ENCODE measurements at regions not wholly inside any gene's neighbourhood (a gene's known extent, or its start where the extent isn't known, plus 50 kb on each side); places are given as distances from the start of the nearest gene placed in this dataset.

GRCh38 chr17:52737071-52737470 lies 578.6 kb upstream of the CA10 start:
- no peak overlapping the region for H3K4me3 ChIP-seq (ENCODE audit: low read length in 3 of 3)
- DNase-seq = no peak
- no peaks in the 10 kb centered on the region for H3K36me3 ChIP-seq (ENCODE audit: control insufficient read depth in 2 of 3, insufficient read depth in 3 of 3, low read length in 3 of 3)
- intact Hi-C loops (cut with DNase I) = no loop called here
- no peaks in the 10 kb centered on the region for H3K4me1 ChIP-seq (ENCODE audit: control insufficient read depth in 2 of 3, insufficient read depth in 2 of 3, low read depth in 1 of 3, low read length in 3 of 3)
- no peaks in the 10 kb centered on the region for H3K27me3 ChIP-seq (ENCODE audit: control insufficient read depth, insufficient read depth, low read length)
- no peak for TF ChIP-seq CTCF (IDR thresholded peaks at IDR 0.05; ENCODE audit: borderline replicate concordance, extremely low read depth, insufficient read depth)
- FAIRE-seq = no peak
- H3K9ac ChIP-seq (ENCODE audit: low read length in 3 of 3) = no peak overlapping the region
- no peaks in the 10 kb centered on the region for H3K9me3 ChIP-seq (ENCODE audit: control insufficient read depth in 2 of 3, insufficient read depth in 1 of 3, low read length in 3 of 3)
- no peak overlapping the region for H3K27ac ChIP-seq (ENCODE audit: low read depth in 2 of 2, low read length in 2 of 2)

- intact Hi-C loops (cut with DNase I) = no loop called here
- Histone ChIP-seq H3K27me3 (ENCODE audit: control insufficient read depth, insufficient read depth, low read length) (no peaks in the 10 kb centered on the region), H3K9me3 (ENCODE audit: control insufficient read depth in 2 of 3, insufficient read depth in 1 of 3, low read length in 3 of 3) (no peaks in the 10 kb centered on the region), H3K36me3 (ENCODE audit: control insufficient read depth in 2 of 3, insufficient read depth in 3 of 3, low read length in 3 of 3) (no peaks in the 10 kb centered on the region), H3K4me3 (ENCODE audit: low read length in 3 of 3) (no peak overlapping the region), H3K27ac (ENCODE audit: low read depth in 2 of 2, low read length in 2 of 2) (no peak overlapping the region), H3K4me1 (ENCODE audit: control insufficient read depth in 2 of 3, insufficient read depth in 2 of 3, low read depth in 1 of 3, low read length in 3 of 3) (no peaks in the 10 kb centered on the region), H3K9ac (ENCODE audit: low read length in 3 of 3) (no peak overlapping the region)
- FAIRE-seq (no peak), DNase-seq (no peak)
- TF ChIP-seq CTCF (IDR thresholded peaks at IDR 0.05; ENCODE audit: borderline replicate concordance, extremely low read depth, insufficient read depth) = no peak
Observed at GRCh38 chr17:52732841-52733240, 574.3 kb upstream of the CA10 start.

- H3K9ac ChIP-seq (ENCODE audit: low read length in 3 of 3) = no peak overlapping the region
- H3K27me3 ChIP-seq (ENCODE audit: control insufficient read depth, insufficient read depth, low read length) = no peaks in the 10 kb centered on the region
- H3K4me1 ChIP-seq (ENCODE audit: control insufficient read depth in 2 of 3, insufficient read depth in 2 of 3, low read depth in 1 of 3, low read length in 3 of 3) = no peaks in the 10 kb centered on the region
- no peaks in the 10 kb centered on the region for H3K36me3 ChIP-seq (ENCODE audit: control insufficient read depth in 2 of 3, insufficient read depth in 3 of 3, low read length in 3 of 3)
- no peak for TF ChIP-seq CTCF (IDR thresholded peaks at IDR 0.05; ENCODE audit: borderline replicate concordance, extremely low read depth, insufficient read depth)
- H3K4me3 ChIP-seq (ENCODE audit: low read length in 3 of 3) = no peak overlapping the region
- intact Hi-C loops (cut with DNase I) = no loop called here
- no peak overlapping the region for H3K27ac ChIP-seq (ENCODE audit: low read depth in 2 of 2, low read length in 2 of 2)
- no peaks in the 10 kb centered on the region for H3K9me3 ChIP-seq (ENCODE audit: control insufficient read depth in 2 of 3, insufficient read depth in 1 of 3, low read length in 3 of 3)
- DNase-seq (no peak), FAIRE-seq (no peak)
Observed at GRCh38 chr17:52724578-52724977, 566.1 kb upstream of the CA10 start.

GRCh38 chr17:52721910-52722309 lies 563.4 kb upstream of the CA10 start:
- DNase-seq = no peak
- no peak for TF ChIP-seq CTCF (IDR thresholded peaks at IDR 0.05; ENCODE audit: borderline replicate concordance, extremely low read depth, insufficient read depth)
- Histone ChIP-seq H3K27me3 (ENCODE audit: control insufficient read depth, insufficient read depth, low read length) (no peaks in the 10 kb centered on the region), H3K27ac (ENCODE audit: low read depth in 2 of 2, low read length in 2 of 2) (no peak overlapping the region), H3K36me3 (ENCODE audit: control insufficient read depth in 2 of 3, insufficient read depth in 3 of 3, low read length in 3 of 3) (no peaks in the 10 kb centered on the region), H3K9me3 (ENCODE audit: control insufficient read depth in 2 of 3, insufficient read depth in 1 of 3, low read length in 3 of 3) (no peaks in the 10 kb centered on the region), H3K4me1 (ENCODE audit: control insufficient read depth in 2 of 3, insufficient read depth in 2 of 3, low read depth in 1 of 3, low read length in 3 of 3) (no peaks in the 10 kb centered on the region), H3K9ac (ENCODE audit: low read length in 3 of 3) (no peak overlapping the region), H3K4me3 (ENCODE audit: low read length in 3 of 3) (no peak overlapping the region)
- FAIRE-seq = no peak
- intact Hi-C loops (cut with DNase I) = no loop called here

All from kidney (tissue), 13 donors.